GM13976 (cell line): ENCODE measurements at regions not wholly inside any gene's neighbourhood (a gene's known extent, or its start where the extent isn't known, plus 50 kb on each side); places are given as distances from the start of the nearest gene placed in this dataset.
"Not testable (repeated sequence)": the region's sequence is repeated elsewhere in the genome, so short reads cannot be mapped to it uniquely, and the experiment has no call there.

Source experiments
- DNase-seq: peaks from one replicate; pipeline ENCODE4 v3.0.0; 2012; ENCODE audit warnings: low spot score
- CTCF ChIP-seq: IDR thresholded peaks from 2 replicates; pipeline ENCODE4 v1.5.1; 2012; ENCODE audit warnings: borderline replicate concordance, mild to moderate bottlenecking; ENCODE audit not compliant: insufficient read depth; ENCODE audit errors: extremely low read depth, missing control alignments, control extremely low read depth
- in situ Hi-C: fragments of 300-500 bp; cut with MboI; formaldehyde crosslinking; loops from one replicate; pipeline ENCODE4 v1.12.0; 2022; ENCODE audit warnings: low sequenced_read_pairs, mixed read lengths, inconsistent platforms; ENCODE audit not compliant: unreplicated experiment

- in situ Hi-C loops: no loop called here
- TF ChIP-seq CTCF: no peak
- no peak for DNase-seq
These were observed 354.1 kb downstream of the RFC3 start for GRCh38 chr13:34172048-34172447.

GRCh38 chr13:34174671-34175145, 356.8 kb downstream of the RFC3 start:
- no peak for DNase-seq
- in situ Hi-C loops: no loop called here
- no peak for TF ChIP-seq CTCF

- TF ChIP-seq CTCF: no peak
- DNase-seq: no peak
- in situ Hi-C loops: no loop called here
These were observed 357.6 kb downstream of the RFC3 start for GRCh38 chr13:34175551-34175950.

GRCh38 chr13:34176633-34177032, 358.7 kb downstream of the RFC3 start:
- in situ Hi-C loops: no loop called here
- DNase-seq: no peak
- TF ChIP-seq CTCF: no peak

GRCh38 chr13:34179481-34179880, 361.5 kb downstream of the RFC3 start:
- DNase-seq: no peak
- TF ChIP-seq CTCF: no peak
- in situ Hi-C loops: no loop called here

GRCh38 chr13:34179927-34180326, 362.0 kb downstream of the RFC3 start:
- in situ Hi-C loops: no loop called here
- no peak for TF ChIP-seq CTCF
- no peak for DNase-seq

- in situ Hi-C loops, DNase-seq: not testable (repeated sequence)
These were observed 363.3 kb downstream of the RFC3 start for GRCh38 chr13:34181256-34181655.
